Mammary epithelial cell (primary cell): ENCODE measurements at regions not wholly inside any gene's neighbourhood (a gene's known extent, or its start where the extent isn't known, plus 50 kb on each side); places are given as distances from the start of the nearest gene placed in this dataset.

Experiments
- EZH2 ChIP-seq: IDR thresholded peaks from 2 replicates; pipeline ENCODE4 v1.6.1; 2012; ENCODE audit warnings: low read length, inconsistent platforms, borderline replicate concordance
- TF ChIP-seq, protein P1 (sequence below), 2 donors: IDR thresholded peaks in 1 of 2; conservative IDR thresholded peaks in 1 of 2; 2 replicates each; pipeline ENCODE4 v1.5.1; 2011 to 2012; ENCODE audit warnings: inconsistent platforms in 2 of 2, low read length in 2 of 2, mild to moderate bottlenecking in 2 of 2, control low read depth in 1 of 2, low read depth in 1 of 2; ENCODE audit not compliant: insufficient read depth in 1 of 2; ENCODE audit errors: extremely low read depth in 1 of 2

DNA sequence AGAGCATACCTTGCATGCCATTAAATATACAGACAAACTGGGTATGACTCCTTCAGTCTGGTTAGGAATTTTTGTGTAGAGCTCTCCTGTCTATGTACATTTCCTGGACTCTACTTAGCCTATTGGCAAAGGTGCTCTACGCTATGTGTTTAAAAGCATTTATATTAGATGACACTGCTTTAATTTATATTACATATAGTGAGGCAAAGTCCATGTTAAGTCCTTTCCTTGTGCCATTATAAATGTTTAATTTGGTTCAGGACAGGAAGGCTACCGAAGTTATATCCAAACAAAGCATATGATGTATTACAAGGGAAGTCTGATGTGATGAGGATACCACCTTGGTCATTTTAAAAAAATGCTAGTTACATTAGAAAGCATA, 117.4 kb upstream of the RAB27B start:
- TF ChIP-seq, protein P1, sequence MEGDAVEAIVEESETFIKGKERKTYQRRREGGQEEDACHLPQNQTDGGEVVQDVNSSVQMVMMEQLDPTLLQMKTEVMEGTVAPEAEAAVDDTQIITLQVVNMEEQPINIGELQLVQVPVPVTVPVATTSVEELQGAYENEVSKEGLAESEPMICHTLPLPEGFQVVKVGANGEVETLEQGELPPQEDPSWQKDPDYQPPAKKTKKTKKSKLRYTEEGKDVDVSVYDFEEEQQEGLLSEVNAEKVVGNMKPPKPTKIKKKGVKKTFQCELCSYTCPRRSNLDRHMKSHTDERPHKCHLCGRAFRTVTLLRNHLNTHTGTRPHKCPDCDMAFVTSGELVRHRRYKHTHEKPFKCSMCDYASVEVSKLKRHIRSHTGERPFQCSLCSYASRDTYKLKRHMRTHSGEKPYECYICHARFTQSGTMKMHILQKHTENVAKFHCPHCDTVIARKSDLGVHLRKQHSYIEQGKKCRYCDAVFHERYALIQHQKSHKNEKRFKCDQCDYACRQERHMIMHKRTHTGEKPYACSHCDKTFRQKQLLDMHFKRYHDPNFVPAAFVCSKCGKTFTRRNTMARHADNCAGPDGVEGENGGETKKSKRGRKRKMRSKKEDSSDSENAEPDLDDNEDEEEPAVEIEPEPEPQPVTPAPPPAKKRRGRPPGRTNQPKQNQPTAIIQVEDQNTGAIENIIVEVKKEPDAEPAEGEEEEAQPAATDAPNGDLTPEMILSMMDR (conservative IDR thresholded peaks at IDR 0.05 in 1 of 2, IDR thresholded peaks at IDR 0.05 in 1 of 2; ENCODE audit: extremely low read depth in 1 of 2, insufficient read depth in 1 of 2, low read depth in 1 of 2, low read length in 2 of 2): no peak
- no peak for TF ChIP-seq EZH2
